EH (cell line): ENCODE measurements at regions not wholly inside any gene's neighbourhood (a gene's known extent, or its start where the extent isn't known, plus 50 kb on each side); places are given as distances from the start of the nearest gene placed in this dataset.
"Not testable (repeated sequence)": the region's sequence is repeated elsewhere in the genome, so short reads cannot be mapped to it uniquely, and the experiment has no call there.

ENCODE experiments used
- DNase-seq: peaks from one replicate; pipeline ENCODE4 v3.0.0-alpha.2; 2015; ENCODE audit warnings: low read depth

DNA sequence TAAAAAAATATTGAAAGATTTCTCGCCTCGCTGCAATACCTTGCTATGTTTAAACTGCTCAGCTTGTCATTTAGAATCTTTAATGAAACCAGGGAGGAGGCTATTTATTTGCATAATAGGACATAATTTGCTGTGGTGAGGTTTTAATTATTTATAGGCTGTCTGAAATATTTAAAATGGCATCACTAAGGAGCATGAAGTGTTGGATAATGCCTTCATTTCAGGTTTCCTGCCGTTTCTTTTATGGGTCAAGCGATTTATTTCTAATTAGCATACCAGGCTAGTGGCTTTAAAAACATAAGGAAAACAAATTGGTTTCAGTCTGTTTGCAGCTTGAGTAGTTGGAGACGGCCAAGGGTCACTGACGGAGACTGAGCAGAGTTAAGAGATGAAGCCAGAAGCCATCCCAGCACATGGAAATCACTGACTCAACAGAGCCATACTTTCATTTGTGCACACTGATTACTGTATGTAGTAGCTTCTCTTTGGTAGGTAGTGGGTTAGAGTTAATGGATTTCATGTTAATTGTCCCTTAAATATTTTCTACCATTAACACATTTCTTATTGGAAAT is 1962.4 kb upstream of the TENM3 start:
- no peak for DNase-seq

GRCh38 chr4:180281724-180282123 is 1961.5 kb upstream of the TENM3 start:
- DNase-seq, result no peak

GRCh38 chr4:180284267-180284666 is 1958.9 kb upstream of the TENM3 start:
- no peak for DNase-seq

- DNase-seq, result no peak
Measured at GRCh38 chr4:180285796-180286195, 1957.4 kb upstream of the TENM3 start.

GRCh38 chr4:180292339-180292738 is 1950.9 kb upstream of the TENM3 start:
- no peak for DNase-seq

GRCh38 chr4:180296036-180296599 is 1947.1 kb upstream of the TENM3 start:
- DNase-seq, result no peak

DNA sequence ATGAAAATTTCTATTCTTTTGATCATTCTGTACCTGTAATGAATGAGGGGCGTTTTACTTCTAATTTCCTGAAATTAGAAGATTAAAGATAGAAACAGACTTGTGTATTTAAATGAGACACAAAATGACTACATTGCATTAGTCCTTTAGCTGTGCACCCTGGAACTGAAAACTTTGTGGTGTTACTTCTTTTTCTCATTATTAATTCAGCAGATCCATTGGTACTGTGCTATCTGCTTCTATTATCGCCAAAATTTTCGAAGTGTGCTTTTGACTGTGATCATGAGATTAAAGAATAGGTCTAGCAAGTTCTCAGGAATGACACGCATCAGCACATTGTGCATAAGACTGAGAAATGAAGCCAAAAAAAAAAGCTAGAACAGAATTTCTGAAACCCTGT is 1938.9 kb upstream of the TENM3 start:
- DNase-seq, result no peak

DNA sequence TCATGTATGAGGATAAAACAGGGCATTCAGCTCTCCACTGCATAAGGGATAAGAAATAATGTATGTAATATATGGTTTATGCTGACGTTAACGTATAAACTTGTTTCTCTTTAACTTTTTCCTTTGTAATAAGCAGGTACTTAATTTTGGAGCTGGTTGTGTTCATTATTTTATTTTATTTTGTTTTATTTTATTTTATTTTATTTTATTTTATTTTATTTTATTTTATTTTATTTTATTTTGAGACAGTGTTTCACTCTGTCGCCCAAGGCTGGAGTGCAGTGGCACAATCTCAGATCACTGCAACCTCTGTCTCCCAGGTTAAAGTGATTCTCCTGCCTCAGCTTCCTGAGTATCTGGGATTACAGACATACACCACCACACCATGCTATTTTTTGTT is 1932.6 kb upstream of the TENM3 start:
- no peak for DNase-seq

- DNase-seq, result no peak
Measured at GRCh38 chr4:180314972-180315371, 1928.2 kb upstream of the TENM3 start.

DNA sequence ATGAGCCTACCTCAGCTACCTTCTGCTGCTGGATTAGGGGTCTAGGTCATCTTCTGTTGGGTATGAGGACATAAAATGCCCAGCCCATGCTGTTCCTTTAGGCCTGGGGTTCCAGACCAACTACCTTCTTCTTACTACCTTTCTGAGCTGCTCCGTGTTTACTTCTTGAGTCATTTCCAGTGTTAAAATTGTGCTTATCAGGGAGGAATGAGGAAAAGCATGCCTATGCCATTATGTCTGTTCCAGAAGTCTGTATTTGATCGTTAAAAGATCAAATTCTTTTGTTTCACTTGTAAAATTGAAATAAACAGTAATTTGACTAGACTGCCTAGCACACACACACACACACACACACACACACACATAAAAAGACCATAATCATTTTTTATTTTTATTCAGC is 1912.7 kb upstream of the TENM3 start:
- DNase-seq, result no peak

DNA sequence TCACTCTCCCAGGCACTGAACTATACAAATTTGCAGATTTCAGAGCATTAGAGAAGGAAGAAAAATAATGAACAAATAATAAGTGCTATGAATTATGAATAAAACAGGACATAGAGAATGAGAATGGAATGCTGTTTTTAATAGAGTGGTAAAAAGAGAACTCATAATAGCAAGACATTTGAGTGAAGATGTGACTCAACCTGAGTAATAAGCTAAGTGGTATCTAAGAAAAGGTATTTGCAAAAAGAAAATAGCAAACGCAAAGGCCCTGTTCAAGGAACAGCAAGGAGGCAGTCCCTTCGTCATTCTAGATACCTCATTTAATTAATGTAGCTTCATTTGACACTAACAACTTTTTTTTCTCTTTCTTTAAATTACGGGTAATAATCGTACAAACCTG is 1910.0 kb upstream of the TENM3 start:
- no peak for DNase-seq

DNA sequence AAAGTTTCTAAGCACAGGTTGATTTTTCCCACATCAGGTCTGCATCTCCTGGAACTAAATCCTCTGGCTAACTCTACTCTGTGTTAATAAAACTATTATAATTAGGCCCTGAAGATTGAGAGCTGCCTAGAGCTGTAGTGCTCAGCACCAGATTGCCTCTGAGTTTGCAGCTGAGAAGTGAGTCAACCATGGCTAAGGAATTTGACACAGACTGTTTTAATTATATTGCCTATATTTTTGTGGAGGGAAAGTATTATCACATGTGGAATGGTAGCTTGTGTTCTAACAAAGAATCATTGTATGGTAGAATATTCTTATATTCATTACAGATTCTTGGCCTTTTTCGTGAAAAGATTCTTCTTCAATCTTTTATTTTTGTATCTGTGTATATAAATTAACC is 1907.6 kb upstream of the TENM3 start:
- DNase-seq, result no peak

- no peak for DNase-seq
Measured at GRCh38 chr4:180336494-180337090, 1906.6 kb upstream of the TENM3 start.

GRCh38 chr4:180341926-180342325 is 1901.3 kb upstream of the TENM3 start:
- no peak for DNase-seq

DNA sequence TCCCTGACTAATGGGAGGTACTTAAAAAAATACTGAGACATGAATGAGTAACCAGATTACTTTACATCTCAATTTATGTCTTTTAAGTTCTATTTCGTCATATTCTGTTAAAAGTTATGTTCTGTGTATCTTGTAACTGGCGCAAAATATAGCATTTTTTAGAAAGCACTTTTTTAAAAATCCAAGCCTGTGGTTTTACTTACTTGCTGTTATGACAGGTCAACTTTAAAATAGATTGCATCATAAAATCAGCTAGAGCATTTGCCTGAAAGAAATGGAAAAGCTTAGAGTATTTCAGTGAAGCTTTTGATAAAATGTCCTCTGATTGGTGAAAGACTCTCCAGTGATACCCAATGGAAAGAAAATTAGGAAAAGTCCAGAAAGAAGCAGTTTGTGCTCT is 1892.3 kb upstream of the TENM3 start:
- DNase-seq, result no peak

- no peak for DNase-seq
Measured at GRCh38 chr4:180356766-180357165, 1886.4 kb upstream of the TENM3 start.

DNA sequence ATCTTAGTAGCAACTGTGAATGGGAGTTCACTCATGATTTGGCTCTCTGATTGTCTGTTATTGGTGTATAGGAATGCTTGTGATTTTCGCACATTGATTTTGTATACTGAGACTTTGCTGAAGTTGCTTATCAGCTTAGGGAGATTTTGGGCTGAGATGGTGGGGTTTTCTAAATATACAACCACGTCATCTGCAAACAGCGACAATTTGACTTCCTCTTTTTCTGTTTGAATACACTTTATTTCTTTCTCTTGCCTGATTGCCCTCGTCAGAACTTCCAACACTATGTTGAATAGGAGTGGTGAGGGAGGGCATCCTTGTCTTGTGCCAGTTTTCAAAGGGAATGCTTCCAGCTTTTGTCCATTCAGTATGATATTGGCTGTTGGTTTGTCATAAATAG is 1883.1 kb upstream of the TENM3 start:
- not testable (repeated sequence) for DNase-seq

DNA sequence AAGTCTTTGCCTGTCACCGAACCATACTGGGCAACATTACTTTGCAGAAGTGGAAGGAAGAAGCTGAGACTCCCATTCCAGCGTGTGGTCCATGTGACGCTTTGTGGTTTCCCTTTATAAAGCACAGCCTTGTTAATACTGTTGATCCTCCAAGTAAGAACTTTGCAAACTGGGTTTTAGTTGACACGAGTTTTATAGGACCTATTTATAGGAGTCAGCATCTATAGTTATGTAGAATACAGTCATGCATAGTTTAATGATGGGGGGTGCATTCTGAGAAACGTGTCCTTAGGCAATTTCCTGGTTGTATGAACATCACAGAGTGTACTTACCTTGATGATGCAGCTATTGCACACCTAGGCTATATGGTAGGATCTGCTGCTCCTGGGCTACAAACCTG is 1879.4 kb upstream of the TENM3 start:
- no peak for DNase-seq

DNA sequence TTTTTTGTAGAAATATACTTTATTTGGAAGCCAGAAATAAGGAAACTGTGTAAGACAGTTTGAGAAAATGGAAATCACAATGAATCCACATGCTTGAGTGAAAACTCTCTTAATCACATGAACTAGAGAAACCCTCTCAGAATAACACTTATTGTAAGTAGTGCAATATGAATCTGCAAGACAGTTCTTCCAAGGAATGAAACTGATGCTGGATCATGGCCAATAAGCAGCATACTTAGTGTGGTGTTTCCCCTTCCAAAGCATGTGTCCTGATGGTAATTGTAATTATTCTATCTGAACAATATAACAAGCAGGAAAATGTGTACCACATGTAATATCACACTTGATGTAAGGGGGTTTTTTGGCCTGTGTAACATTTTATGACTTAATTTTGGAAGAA is 1870.5 kb upstream of the TENM3 start:
- DNase-seq, result no peak

GRCh38 chr4:180377741-180378140 is 1865.5 kb upstream of the TENM3 start:
- no peak for DNase-seq

DNA sequence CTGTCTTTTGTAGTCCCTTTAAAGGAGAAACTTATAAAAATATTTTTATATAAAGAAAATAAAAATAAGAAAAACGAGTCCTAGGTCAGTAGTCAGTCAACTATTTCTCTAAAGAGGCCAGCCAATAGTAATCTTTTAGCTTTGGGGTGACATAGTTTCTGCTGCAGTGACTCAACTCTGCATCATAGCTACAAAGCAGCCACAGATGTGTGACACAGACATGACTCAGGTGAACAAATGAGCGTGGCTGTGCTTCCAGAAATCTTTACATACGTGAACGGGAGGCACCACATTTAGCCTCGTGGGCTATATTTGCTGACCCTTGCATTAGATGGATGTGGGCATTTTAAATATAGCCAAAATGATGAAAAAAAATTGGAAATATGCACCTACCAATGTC is 1862.5 kb upstream of the TENM3 start:
- no peak for DNase-seq

- no peak for DNase-seq
Measured at GRCh38 chr4:180391613-180392012, 1851.6 kb upstream of the TENM3 start.

DNA sequence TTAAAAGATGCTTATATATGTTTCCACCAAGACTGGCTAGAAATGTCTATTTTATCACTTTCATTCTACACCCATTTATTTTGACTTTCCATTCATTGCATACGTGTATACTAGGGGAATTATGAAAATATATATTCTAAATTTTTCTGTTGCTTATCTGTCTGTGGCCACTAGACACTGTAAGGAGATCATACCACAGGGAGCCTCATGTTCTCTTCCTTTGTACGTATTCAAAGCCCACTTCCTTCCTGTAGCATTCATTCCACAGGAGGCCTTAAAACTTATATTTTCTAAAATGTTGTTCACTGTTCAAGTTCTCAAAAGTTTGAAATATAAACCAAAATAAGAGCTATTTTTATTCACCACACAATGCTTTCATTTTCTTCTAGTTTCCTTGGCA is 1848.9 kb upstream of the TENM3 start:
- DNase-seq, result no peak

DNA sequence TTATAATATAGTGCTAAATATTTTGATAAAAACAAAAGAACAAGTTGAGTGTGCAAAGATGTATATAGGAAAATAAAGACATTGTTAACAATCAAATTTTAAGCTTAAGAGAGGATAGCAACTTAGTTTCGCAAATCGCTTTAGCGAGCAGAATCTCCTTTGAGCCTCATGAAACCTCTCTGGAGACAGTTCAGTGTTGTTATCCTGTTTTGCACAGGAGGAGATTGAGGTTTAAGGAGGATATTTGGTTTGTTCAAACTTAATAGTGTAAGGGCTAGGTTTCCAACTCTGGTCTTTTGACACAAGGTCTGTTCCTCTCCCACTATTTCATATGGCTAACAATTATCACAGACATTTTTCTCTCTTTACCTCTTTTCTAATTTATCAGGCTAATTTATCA is 1848.5 kb upstream of the TENM3 start:
- no peak for DNase-seq
